Stimulated activated CD4-positive, alpha-beta T cell treated with anti-CD3 and anti-CD28 coated beads, Interleukin-12 subunit alpha, Interleukin-12 subunit beta, amount 100 ng/mL, for 4 hours (primary cell): ENCODE measurements at regions not wholly inside any gene's neighbourhood (a gene's known extent, or its start where the extent isn't known, plus 50 kb on each side); places are given as distances from the start of the nearest gene placed in this dataset.

Experiments
- DNase-seq: peaks from one replicate; pipeline ENCODE4 v3.0.0-alpha.2; 2020

- no peak for DNase-seq
These were observed 307.4 kb upstream of the RARB start for GRCh38 chr3:25120665-25121064.

GRCh38 chr3:25125201-25125600 is 302.9 kb upstream of the RARB start:
- no peak for DNase-seq

GRCh38 chr3:25128735-25129134 is 299.3 kb upstream of the RARB start:
- no peak for DNase-seq

- no peak for DNase-seq
These were observed 297.1 kb upstream of the RARB start for GRCh38 chr3:25130724-25131520.

- no peak for DNase-seq
These were observed 294.5 kb upstream of the RARB start for GRCh38 chr3:25133588-25133987.

- no peak for DNase-seq
These were observed 290.5 kb upstream of the RARB start for GRCh38 chr3:25137606-25138005.

- no peak for DNase-seq
These were observed 288.8 kb upstream of the RARB start for GRCh38 chr3:25139267-25139666.

- no peak for DNase-seq
These were observed 285.3 kb upstream of the RARB start for GRCh38 chr3:25142609-25143355.

- DNase-seq = no peak
These were observed 284.6 kb upstream of the RARB start for GRCh38 chr3:25143356-25144025.

GRCh38 chr3:25144430-25144829 is 283.6 kb upstream of the RARB start:
- DNase-seq = no peak

- DNase-seq = no peak
These were observed 282.9 kb upstream of the RARB start for GRCh38 chr3:25145176-25145575.

GRCh38 chr3:25150199-25150598 is 277.9 kb upstream of the RARB start:
- no peak for DNase-seq

- no peak for DNase-seq
These were observed 276.7 kb upstream of the RARB start for GRCh38 chr3:25151281-25151902.

- no peak for DNase-seq
These were observed 276.2 kb upstream of the RARB start for GRCh38 chr3:25151903-25152295.

- no peak for DNase-seq
These were observed 274.9 kb upstream of the RARB start for GRCh38 chr3:25153136-25153535.

GRCh38 chr3:25153561-25153960 is 274.5 kb upstream of the RARB start:
- no peak for DNase-seq

- DNase-seq = no peak
These were observed 272.2 kb upstream of the RARB start for GRCh38 chr3:25155652-25156471.

GRCh38 chr3:25156626-25157025 is 271.4 kb upstream of the RARB start:
- no peak for DNase-seq

- no peak for DNase-seq
These were observed 262.8 kb upstream of the RARB start for GRCh38 chr3:25165306-25165705.

- DNase-seq = no peak
These were observed 262.0 kb upstream of the RARB start for GRCh38 chr3:25166016-25166415.

GRCh38 chr3:25169151-25169550 is 258.9 kb upstream of the RARB start:
- DNase-seq = no peak

- no peak for DNase-seq
These were observed 258.0 kb upstream of the RARB start for GRCh38 chr3:25170021-25170420.
